ENCODE measurements at regions not wholly inside any gene's neighbourhood (a gene's known extent, or its start where the extent isn't known, plus 50 kb on each side); places are given as distances from the start of the nearest gene placed in this dataset.

- DNase-seq (ENCODE audit: low spot score): no peak
These were observed 131.4 kb upstream of the SLC1A4 start for GRCh38 chr2:64857581-64858471.

DNA sequence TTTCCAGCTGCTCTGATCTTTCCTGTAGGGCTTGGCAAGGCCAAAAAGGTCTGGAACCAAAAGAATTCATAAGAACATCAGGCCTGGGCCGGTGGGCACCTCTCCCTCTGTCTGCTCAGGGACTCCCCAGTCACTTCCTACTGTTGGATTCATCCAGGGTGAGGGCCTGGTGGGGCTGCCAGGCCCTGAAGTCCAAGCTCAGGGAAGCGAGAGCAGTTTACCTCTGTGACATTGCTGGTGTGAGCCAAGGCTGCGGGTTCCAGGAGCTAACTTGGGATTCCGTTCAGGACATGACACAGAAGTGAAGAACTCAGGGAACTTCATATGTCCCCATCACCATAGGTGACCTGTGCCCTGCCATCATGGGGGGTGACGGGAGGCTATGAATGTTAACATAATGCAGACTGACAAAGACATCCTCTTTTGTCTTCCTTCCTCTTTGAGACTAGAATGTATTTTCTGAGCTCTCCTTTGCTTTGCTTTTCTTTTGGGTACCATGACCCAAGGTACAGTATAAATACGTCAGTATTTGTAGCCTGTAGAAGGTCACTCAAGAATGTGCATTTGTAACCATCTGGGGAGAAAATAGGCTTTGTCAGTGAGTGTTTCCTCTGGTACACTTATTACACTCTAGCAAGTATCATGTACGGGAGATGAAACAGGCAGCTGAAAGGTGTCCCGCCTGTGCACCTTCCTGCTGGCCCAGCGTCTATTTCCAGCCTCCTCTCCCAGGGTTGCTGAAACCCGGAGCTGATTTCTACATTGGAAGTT is 130.5 kb upstream of the SLC1A4 start:
- peak; percentile 30 for DNase-seq (ENCODE audit: low spot score)

GRCh38 chr2:64859312-64860212 is 129.6 kb upstream of the SLC1A4 start:
- peak; percentile 29 for DNase-seq (ENCODE audit: low spot score)

DNA sequence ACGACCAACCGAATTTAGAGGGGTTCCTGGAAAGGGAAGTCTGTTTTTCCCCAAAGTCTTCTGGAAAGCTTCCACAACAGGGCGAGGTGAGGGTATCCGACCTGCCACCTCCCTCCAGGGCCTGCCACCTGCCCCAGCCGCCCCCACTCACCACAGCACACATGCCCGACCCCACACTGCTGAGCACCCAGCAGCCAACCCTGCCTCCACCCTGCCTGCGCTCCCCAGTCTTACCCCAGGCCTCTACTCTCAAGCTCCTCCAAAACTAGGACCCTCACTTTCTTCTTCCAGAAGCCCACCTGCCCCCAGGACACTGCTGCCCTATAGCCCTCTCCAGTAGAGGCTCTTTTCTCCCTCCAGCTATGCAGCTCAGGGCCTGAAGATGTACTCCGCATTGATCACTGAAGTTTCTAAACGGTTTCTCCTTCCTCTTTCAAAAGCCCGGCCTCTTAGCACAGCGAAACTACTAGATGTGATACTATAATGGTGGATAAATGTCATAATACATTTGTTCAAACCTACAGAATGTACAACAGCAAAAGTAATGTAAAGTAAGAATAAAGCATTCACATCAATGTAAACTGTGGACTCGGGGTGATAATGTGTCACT is 128.8 kb upstream of the SLC1A4 start:
- no peak for DNase-seq (ENCODE audit: low spot score)

DNA sequence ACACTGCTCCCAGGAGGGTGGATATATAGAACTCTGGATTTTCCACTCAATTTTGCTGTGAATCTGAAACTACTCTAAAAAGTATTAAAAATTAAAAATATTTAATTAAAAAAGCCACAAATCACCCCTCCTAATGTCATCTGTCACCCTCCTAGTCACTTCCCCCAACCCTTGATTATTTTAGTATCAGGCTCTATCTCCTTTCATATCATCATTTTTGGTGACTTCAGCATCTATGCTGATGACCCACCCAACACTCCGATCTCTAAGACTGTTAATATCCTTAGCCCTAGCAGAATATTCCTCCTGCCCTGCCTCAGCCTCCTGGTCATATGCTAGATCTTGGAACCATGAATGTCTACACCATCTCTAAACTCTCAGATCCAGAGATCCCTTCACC is 128.3 kb upstream of the SLC1A4 start:
- no peak for DNase-seq (ENCODE audit: low spot score)

DNA sequence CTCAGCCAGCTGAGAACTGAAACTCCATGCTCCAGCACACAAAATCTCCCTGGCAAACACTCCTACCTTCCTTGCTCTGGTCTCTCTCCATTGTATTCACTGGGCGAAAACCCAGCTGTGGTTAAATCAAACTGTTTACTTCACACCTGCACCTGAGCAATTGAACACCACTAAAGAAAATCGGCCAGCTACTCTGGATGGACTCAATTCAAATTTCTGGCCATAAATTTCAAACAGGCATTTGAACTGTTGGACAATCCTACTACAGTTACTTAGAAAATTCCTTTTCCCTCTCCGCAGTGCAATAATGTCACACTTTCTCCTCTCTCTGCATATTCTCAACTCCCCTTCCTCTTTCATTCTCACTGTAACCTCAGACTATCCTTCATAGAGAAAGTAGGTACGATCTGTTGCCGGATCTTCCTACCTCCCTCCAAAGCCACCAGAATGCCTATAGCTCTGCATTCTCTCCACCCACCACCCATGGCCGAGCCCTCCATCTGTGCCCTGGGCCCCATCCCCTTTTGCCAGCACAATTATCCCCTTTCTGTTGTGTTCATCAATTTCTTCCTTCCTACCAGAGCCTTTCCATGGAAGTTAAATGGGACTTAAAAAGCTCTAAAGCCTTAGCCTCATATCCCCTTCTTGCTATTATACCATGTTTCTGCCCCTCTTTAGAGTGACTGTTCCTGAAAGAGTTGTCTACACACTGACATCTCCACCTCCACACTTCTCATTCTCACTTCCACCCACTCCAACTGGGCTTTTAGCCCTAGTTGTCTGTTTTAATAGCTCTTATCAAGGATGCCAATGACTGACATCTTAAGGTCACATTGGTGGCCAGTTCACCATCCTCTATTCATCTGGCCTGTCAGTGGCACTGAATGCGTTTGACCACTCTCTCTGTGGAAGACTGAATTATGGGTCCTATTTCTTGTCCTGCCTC is 127.5 kb upstream of the SLC1A4 start:
- DNase-seq (ENCODE audit: low spot score): no peak

DNA sequence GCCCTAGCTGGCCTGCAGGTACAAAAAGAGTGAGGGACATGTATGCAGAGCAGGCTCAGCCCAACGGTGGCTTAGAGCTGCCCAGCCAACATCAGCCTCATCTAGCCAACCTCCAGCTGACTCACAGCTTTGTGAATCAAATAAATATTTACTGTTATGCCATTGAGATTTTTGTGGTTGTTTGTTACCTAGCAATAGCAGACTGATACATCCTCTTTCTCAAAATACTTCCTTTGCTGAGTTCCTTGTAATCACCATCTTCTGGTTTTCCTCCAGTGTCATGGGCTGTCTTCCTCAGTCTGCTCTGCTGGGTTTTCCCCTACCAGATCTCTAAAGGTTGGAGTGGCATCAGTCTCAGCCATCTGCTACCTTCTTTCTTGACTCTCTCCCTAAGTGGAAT is 126.6 kb upstream of the SLC1A4 start:
- DNase-seq (ENCODE audit: low spot score): no peak

GRCh38 chr2:64863097-64863820 is 125.9 kb upstream of the SLC1A4 start:
- DNase-seq (ENCODE audit: low spot score): no peak

GRCh38 chr2:64865073-64865830 is 123.9 kb upstream of the SLC1A4 start:
- peak; percentile 70 for DNase-seq (ENCODE audit: low spot score)

DNA sequence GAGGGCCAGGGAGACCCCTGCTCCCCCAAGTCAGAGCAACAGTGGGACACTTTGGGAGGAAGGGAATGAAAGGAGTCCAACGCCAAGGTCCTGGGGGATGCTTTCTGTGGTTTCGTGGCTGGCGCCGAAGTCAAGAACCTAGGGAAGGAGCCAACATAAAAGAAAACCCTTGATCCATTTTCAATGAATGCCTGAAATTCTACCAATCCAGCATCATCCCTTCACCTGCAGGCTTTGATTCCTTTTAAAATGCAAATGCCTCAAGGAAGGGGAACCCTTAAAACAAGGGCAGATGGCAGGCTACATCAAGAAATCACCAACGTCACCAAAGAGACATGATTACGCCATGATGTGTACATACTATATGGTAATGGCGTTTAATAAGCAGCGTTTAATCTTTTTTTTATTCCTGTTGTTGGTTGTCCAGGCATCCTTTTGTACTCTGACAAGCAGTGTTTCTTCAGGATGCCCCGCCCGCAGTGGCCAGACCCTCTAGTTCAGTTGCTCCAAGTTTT is 123.3 kb upstream of the SLC1A4 start:
- no peak for DNase-seq (ENCODE audit: low spot score)

DNA sequence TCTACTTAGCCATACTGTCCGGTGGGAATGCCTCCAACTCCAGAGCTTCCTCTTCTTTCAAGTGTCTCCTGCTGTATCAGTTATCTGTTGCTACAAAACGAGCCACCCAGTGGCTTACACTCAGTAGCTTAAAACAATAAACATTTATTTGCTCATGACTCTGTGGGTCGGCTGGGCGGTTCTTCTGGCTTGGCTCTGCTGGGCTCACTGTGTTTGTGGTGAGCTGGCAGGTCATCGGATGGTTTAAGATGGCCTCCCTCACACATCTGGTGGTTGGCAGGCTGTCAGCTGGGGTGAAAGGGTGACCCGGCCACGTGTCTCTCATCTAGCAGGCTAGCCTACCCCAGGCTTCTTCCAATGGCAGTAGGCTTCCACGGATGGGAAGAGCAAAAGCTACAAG is 122.4 kb upstream of the SLC1A4 start:
- DNase-seq (ENCODE audit: low spot score): no peak

DNA sequence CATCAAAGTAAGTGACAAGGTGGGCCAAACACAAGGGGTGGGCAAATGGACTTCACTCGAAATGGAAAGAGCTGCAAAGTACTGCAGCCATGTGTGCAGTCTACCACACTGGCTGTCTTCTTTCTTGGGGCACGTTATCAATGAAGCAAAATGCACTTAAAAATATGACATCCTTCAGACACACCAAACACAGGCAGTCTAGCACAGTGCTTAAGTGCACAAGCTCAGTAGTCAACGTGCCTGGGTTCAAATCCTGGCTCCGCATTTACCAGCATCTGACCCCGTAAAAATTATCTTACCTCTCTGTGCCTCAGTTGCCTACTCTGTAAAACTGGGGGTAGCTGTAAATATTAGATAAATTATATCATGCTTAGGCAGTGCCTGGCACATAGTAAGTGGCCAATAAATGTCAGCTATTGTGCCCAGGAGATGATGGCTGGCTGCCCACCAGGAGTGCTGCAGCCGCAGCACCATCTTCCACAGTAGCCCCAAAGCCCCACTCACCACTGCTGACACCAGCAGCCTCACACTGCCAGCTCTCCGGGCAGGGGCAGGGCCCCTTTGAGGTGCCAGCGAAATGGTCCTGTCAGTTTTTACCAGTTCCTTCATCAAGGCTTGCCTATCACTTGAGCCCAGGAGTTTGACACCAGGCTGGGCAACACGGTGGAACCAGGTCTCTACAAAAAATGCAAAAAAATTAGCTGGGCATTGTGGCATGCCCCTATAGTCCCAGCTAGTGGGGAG is 121.8 kb upstream of the SLC1A4 start:
- DNase-seq (ENCODE audit: low spot score): no peak

GRCh38 chr2:64869126-64869525 is 120.1 kb upstream of the SLC1A4 start:
- no peak for DNase-seq (ENCODE audit: low spot score)

- peak; percentile 73 for DNase-seq (ENCODE audit: low spot score)
These were observed 115.7 kb upstream of the SLC1A4 start for GRCh38 chr2:64873472-64873924.

DNA sequence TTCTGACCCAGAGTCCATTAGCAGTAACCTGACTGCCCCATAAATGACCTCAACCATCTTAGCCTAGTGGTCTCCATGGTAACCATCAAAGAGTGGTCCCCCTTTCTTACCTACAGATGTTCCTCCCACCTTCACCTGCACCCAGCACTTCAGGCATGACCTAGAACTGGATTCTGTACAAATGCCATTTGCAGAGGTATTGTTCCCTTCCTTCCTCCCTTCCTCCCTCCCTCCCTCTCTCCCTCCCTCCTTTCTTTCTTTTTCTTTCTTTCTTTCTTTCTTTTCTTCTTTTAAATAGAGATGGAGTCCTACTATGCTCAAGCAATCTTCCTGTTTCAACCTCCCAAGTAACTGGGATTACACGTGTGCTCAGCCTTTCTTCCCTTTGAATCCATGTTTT is 114.6 kb upstream of the SLC1A4 start:
- DNase-seq (ENCODE audit: low spot score): no peak

GRCh38 chr2:64875368-64875767 is 113.8 kb upstream of the SLC1A4 start:
- DNase-seq (ENCODE audit: low spot score): no peak

- no peak for DNase-seq (ENCODE audit: low spot score)
These were observed 113.0 kb upstream of the SLC1A4 start for GRCh38 chr2:64876137-64876647.

DNA sequence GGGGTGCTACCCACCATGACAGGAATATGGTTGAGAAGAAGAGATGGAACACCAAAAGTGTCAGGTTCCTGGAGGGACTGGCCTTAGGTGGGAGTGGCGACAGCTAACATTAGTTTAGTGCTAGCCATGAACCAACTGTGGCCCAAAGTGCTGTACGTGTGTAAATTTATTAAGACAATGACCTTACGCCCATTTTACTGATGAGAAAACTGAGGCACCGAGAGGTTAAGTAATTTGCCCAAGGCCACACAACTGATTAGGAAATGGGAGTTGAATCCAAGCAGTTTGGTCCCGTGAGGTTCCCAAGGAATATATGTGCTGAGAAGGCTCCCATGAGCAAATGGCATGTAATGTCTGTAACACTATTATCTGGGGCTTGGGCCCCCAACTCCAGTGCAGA is 109.5 kb upstream of the SLC1A4 start:
- DNase-seq (ENCODE audit: low spot score): no peak
